GM12872 (cell line): ENCODE measurements at regions not wholly inside any gene's neighbourhood (a gene's known extent, or its start where the extent isn't known, plus 50 kb on each side); places are given as distances from the start of the nearest gene placed in this dataset.

Experiments
- TF ChIP-seq, protein P1 (sequence below): IDR thresholded peaks from 3 replicates; pipeline ENCODE4 v1.5.1; 2011; ENCODE audit warnings: low read depth, mild to moderate bottlenecking, low read length, moderate library complexity; ENCODE audit not compliant: insufficient read depth

DNA sequence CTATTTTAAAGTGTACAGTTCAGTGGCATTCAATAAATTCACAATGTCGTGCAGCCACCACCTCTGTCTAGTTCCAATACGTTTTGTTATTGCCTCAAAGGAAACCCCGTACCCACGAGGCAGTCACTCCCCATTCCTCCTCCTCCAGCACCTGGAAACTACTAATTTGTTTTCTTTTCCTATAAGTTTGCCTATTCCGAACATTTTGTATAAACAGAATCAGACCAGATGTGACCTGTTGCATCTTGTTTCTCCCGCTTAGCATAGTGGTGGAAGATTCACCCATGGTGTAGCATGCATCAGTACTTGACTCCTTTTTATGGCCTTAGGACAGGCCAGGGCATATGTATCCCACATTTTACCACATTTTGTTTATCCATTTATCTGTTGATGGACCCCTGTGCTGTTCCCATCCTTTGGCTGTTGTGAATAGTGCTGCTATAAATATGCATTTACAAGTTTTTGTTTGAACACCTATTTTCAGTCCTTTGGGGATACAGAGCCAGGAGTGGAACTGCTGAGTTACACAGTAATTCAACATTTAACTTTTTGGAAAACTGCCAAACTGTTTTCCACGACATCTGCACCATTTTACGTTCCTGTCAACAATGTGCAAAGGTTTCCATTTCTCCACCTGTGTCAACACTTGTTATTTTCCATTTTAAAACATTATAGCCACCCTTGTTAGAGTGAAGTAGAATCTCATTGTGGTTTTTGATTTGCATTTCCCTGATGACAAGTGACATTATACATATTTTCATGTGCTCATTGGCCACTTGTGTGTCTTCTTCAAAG lies 57.8 kb upstream of the STX18 start:
- TF ChIP-seq, protein P1, sequence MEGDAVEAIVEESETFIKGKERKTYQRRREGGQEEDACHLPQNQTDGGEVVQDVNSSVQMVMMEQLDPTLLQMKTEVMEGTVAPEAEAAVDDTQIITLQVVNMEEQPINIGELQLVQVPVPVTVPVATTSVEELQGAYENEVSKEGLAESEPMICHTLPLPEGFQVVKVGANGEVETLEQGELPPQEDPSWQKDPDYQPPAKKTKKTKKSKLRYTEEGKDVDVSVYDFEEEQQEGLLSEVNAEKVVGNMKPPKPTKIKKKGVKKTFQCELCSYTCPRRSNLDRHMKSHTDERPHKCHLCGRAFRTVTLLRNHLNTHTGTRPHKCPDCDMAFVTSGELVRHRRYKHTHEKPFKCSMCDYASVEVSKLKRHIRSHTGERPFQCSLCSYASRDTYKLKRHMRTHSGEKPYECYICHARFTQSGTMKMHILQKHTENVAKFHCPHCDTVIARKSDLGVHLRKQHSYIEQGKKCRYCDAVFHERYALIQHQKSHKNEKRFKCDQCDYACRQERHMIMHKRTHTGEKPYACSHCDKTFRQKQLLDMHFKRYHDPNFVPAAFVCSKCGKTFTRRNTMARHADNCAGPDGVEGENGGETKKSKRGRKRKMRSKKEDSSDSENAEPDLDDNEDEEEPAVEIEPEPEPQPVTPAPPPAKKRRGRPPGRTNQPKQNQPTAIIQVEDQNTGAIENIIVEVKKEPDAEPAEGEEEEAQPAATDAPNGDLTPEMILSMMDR: no peak

DNA sequence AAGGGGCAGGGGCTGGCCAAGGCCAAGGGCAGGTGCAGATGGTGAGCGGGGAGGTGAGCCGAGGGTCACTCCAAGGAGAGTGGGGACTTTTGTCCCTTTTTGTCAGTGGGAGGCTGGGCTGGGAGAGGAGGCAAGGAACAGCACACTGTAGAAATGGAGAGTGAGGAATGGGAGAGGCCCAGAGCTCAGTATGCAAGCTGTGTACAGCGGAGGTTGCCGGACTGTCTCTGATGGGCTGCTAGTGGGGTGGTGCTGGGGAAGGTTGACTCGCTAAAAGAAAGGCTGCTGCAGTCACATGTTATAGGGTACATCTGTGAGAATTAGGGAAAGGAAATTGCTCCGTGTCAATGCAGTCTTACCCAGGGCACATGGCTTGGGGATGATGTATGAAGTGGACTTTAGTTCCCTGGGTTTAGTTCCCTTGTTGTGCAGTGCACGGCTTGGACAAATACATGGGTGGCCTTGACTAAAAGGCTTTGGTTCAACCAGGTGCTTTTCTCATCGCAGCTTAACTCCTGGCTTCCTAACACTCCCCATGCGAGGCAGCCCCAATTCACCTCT lies 57.1 kb upstream of the STX18 start:
- TF ChIP-seq, protein P1: no peak

DNA sequence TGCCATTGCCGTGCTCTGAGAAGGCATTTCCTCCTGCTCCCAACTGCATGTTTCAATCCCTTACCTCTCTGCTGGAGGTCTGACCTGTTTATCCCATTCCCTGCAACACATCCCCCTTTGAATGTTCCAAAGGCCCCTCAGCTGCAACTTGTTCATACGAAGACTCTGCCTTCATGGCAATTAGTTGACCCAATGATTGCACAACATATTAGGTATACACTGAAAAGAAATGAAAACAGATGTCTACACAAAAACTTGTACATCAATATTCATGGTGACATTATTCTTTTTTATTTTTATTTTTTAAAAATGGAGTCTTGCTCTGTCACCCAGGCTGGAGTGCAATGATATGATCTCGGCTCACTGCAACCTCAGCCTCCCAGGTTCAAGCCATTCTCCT lies 54.9 kb upstream of the STX18 start:
- TF ChIP-seq, protein P1: no peak

DNA sequence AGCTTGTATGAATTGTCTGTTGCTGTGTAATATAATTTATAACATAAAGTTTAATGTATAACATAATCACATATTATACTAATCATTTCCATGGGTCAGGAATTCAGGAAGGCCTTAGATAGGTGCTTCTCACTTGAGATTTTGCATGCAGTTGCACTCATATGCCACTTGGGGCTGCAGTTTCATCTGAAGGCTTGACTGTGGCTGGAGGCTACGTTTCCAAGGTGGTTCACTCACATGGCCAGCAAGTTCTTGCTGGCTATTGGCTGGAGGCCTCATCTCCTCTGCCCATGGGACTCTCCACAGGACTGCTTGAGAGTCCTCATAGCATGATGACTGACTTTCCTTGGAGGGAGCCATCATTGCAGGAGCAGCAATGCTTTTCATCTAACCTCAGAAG lies 53.4 kb upstream of the STX18 start:
- TF ChIP-seq, protein P1: peak; percentile 48; the same call in 2 of the 3 replicates

DNA sequence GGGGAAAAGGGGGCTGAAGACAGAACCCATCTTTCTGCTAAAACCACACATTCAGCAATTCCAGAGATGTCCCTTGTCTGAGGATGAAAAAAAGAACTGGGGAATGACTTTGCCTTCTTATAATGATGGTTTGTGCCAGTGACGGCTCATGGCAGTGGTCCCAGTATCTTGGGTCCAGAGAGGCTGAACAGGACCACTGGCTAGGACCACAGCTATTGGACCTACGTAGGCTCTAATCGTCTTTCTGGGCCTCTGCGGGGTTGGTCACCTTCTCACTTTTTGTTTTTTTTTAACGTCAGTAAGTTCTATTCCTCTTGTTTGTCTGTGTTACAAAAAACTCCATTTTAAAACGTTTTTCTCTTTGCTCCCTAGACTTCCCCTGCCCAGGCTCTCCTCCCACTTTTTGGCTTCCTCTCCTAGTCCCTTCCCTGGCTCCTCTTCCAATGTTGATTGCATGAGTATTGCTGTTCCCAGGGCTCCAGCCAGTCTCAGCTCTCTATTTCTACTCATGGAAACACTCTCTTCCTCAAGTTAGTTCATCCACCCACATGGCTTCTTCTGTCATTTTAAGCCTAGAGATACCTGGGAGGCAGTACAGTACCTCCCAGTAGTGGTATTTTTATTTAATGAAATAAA lies 52.6 kb upstream of the STX18 start:
- TF ChIP-seq, protein P1: no peak

DNA sequence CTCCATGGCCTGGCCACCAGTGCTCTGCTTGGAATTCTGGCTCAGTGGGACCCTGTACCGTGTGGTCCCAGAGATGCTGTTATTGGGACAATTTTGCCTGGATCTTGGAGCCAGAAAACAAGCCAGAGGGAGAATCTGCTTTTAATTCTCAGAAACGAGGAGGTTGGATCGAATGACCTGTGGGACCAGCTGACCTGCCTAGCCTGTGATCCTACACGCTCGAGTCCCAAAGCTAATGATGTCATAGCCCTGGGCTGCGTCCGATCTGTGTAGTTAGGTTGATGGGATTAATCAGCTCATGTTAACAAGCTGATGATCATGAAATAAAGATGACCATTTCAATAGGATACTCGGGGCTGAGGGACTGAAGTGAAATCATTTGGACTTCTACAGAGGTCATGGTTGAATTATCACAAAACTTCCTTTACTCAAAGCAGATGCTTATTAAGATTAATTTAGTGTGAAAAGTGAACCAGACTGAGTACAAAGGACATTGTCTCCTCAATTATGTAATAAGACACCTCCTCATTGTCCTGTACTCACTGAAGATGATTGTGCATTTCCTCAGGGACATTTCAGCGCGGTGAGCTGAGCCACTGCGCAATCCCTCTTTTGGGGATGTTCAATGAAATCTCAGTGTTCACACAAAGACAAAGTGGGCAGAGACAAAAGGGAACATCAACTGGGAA lies 51.9 kb upstream of the STX18 start:
- TF ChIP-seq, protein P1: no peak

DNA sequence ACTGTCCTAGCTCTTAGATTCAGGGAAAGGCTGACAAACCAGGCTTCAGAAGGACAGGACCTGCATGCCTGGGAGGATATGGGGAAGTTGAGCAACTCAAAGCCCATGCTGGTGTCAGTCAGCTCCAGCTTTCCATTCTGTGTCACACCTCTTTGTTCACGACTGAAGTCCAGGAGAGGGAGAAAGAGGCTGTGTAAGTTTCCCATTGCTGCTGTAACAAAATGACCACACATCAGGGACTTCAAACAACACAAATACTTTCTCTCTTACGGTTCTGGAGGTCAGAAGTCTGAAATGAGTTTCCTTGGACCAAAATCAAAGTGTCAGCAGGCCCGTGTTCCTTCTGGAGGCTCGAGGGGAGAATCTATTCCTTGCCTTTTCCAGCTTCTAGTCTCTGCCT lies 50.6 kb upstream of the STX18 start:
- TF ChIP-seq, protein P1: no peak
